Peyer's patch (tissue), 4 donors: ENCODE measurements at regions not wholly inside any gene's neighbourhood (a gene's known extent, or its start where the extent isn't known, plus 50 kb on each side); places are given as distances from the start of the nearest gene placed in this dataset.

Source experiments
- DNase-seq, 3 donors: peaks; one replicate each; pipeline ENCODE4 v3.0.0-alpha.2; 2017 to 2019
- H3K27ac ChIP-seq, 4 donors: fragments of 200-600 bp; sonication (generic); one replicate each; pipeline ENCODE4 v1.5.1; 2016 to 2019
- H3K27me3 ChIP-seq, 2 donors: fragments of 200-600 bp; sonication (generic); one replicate each; pipeline ENCODE4 v1.5.1; 2019
- H3K36me3 ChIP-seq, 3 donors: fragments of 200-600 bp; sonication (generic); one replicate each; pipeline ENCODE4 v1.5.1; 2016 to 2019
- H3K4me1 ChIP-seq, 4 donors: fragments of 200-600 bp; sonication (generic); one replicate each; pipeline ENCODE4 v1.5.1; 2016 to 2019
- H3K4me3 ChIP-seq, 4 donors: fragments of 200-600 bp; sonication (generic); 1 replicate in 3 of 4; 2 replicates in 1 of 4; pipeline ENCODE4 v1.5.1; 2016 to 2019; ENCODE audit warnings: mild to moderate bottlenecking in 1 of 4
- H3K9me3 ChIP-seq, 4 donors: fragments of 200-600 bp; sonication (generic); one replicate each; pipeline ENCODE4 v1.5.1; 2016 to 2019; ENCODE audit warnings: mild to moderate bottlenecking in 1 of 4
- POLR2A ChIP-seq, 2 donors: fragments of 450-650 bp; IDR thresholded peaks; one replicate each; pipeline ENCODE4 v1.5.1; 2017; ENCODE audit warnings: antibody characterized with exemption in 2 of 2, mild to moderate bottlenecking in 2 of 2, moderate library complexity in 2 of 2
- TF ChIP-seq, protein P1 (sequence below), 6 experiments: fragments of 450-650 bp in 4 of 6; fragments of 200-600 bp in 2 of 6; sonication (generic) in 1 of 6; IDR thresholded peaks; one replicate each; pipeline ENCODE4 v1.5.1; 2017 to 2019; ENCODE audit warnings: antibody characterized with exemption in 6 of 6, mild to moderate bottlenecking in 3 of 6, moderate library complexity in 1 of 6

GRCh38 chr1:60672449-60672848 is 409.9 kb upstream of the NFIA start:
- Histone ChIP-seq H3K27ac (no peak overlapping the region), H3K9me3 (no peaks in the 10 kb centered on the region), H3K4me3 (no peak overlapping the region), H3K36me3 (no peaks in the 10 kb centered on the region), H3K4me1 (no peaks in the 10 kb centered on the region), H3K27me3 (no peaks in the 10 kb centered on the region)
- TF ChIP-seq, protein P1, sequence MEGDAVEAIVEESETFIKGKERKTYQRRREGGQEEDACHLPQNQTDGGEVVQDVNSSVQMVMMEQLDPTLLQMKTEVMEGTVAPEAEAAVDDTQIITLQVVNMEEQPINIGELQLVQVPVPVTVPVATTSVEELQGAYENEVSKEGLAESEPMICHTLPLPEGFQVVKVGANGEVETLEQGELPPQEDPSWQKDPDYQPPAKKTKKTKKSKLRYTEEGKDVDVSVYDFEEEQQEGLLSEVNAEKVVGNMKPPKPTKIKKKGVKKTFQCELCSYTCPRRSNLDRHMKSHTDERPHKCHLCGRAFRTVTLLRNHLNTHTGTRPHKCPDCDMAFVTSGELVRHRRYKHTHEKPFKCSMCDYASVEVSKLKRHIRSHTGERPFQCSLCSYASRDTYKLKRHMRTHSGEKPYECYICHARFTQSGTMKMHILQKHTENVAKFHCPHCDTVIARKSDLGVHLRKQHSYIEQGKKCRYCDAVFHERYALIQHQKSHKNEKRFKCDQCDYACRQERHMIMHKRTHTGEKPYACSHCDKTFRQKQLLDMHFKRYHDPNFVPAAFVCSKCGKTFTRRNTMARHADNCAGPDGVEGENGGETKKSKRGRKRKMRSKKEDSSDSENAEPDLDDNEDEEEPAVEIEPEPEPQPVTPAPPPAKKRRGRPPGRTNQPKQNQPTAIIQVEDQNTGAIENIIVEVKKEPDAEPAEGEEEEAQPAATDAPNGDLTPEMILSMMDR (IDR thresholded peaks at IDR 0.05): no peak
- TF ChIP-seq POLR2A (IDR thresholded peaks at IDR 0.05): no peak
- DNase-seq: no peak

GRCh38 chr1:60670302-60670701 is 412.1 kb upstream of the NFIA start:
- H3K36me3 ChIP-seq: no peaks in the 10 kb centered on the region
- H3K27ac ChIP-seq: no peak overlapping the region
- no peaks in the 10 kb centered on the region for H3K4me1 ChIP-seq
- no peaks in the 10 kb centered on the region for H3K27me3 ChIP-seq
- H3K4me3 ChIP-seq: no peak overlapping the region
- no peaks in the 10 kb centered on the region for H3K9me3 ChIP-seq
- no peak for DNase-seq
- no peak for TF ChIP-seq POLR2A (IDR thresholded peaks at IDR 0.05)
- TF ChIP-seq, protein P1 (IDR thresholded peaks at IDR 0.05): no peak

DNA sequence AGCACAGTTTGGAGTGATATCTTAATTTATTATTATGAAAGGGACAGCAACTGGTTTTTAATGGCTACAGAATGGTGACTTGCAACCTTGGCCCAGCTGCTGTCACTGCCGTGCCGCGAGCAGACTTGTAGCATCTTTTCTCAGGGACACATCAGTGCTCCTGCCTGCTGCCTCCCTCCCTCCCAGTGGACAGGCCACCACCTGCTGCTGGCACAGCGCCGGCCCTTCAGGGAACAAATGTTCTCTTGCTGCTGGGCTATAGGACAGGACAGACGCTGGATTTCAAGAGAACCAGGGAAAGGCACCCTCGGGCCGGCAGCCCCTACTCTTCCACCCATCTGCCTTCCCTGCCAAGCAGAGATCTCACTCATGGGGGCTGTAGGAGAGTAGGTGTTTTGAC is 413.8 kb upstream of the NFIA start:
- Histone ChIP-seq H3K27ac (no peak overlapping the region), H3K4me1 (no peaks in the 10 kb centered on the region), H3K27me3 (no peaks in the 10 kb centered on the region), H3K9me3 (no peaks in the 10 kb centered on the region), H3K36me3 (no peaks in the 10 kb centered on the region), H3K4me3 (no peak overlapping the region)
- TF ChIP-seq POLR2A (IDR thresholded peaks at IDR 0.05): no peak
- TF ChIP-seq, protein P1 (IDR thresholded peaks at IDR 0.05): no peak
- DNase-seq: no peak

- Histone ChIP-seq H3K4me1 (no peaks in the 10 kb centered on the region), H3K9me3 (no peaks in the 10 kb centered on the region), H3K27me3 (no peaks in the 10 kb centered on the region), H3K27ac (no peak overlapping the region), H3K4me3 (no peak overlapping the region), H3K36me3 (no peaks in the 10 kb centered on the region)
- no peak for DNase-seq
- TF ChIP-seq, protein P1 (IDR thresholded peaks at IDR 0.05): no peak
- TF ChIP-seq POLR2A (IDR thresholded peaks at IDR 0.05): no peak
Observed at GRCh38 chr1:60665311-60665710, 417.1 kb upstream of the NFIA start.

- no peaks in the 10 kb centered on the region for H3K4me1 ChIP-seq
- DNase-seq: no peak
- no peak for TF ChIP-seq POLR2A (IDR thresholded peaks at IDR 0.05)
- TF ChIP-seq, protein P1 (IDR thresholded peaks at IDR 0.05): no peak
- no peaks in the 10 kb centered on the region for H3K36me3 ChIP-seq
- H3K4me3 ChIP-seq: no peak overlapping the region
- no peak overlapping the region for H3K27ac ChIP-seq
- H3K27me3 ChIP-seq: no peaks in the 10 kb centered on the region
- H3K9me3 ChIP-seq: no peaks in the 10 kb centered on the region
Observed at GRCh38 chr1:60664086-60664625, 418.2 kb upstream of the NFIA start.

DNA sequence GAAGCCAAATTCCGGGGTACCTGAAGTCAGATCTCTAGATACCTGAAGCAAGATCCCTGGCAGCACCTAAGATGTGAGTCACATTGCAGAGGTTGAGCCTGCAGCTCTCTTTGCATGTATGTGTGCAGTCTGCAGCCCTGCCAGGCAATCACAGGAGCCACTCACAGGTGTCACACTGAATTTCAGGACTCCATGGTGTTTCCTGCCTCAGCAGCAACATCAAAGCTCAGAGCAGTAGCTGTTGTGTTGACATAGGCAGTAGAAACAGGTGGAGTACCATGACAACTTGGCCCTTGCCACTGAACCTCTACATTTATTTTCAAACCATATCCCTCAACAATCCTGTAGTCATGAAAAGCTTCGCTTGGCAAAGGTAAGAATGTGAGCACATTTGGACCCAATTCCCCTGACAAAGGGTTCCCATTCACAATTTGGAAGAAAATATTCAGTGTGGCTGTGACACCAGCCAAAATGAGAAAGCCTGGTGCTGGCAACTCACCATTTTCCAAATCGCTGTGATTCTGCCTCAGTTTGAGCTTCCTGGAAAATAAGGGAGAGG is 419.8 kb upstream of the NFIA start:
- no peak overlapping the region for H3K27ac ChIP-seq
- TF ChIP-seq, protein P1 (IDR thresholded peaks at IDR 0.05): no peak
- no peak for TF ChIP-seq POLR2A (IDR thresholded peaks at IDR 0.05)
- no peaks in the 10 kb centered on the region for H3K4me1 ChIP-seq
- no peaks in the 10 kb centered on the region for H3K27me3 ChIP-seq
- DNase-seq: no peak
- no peaks in the 10 kb centered on the region for H3K9me3 ChIP-seq
- no peak overlapping the region for H3K4me3 ChIP-seq
- no peaks in the 10 kb centered on the region for H3K36me3 ChIP-seq
